CD8-positive, alpha-beta memory T cell (primary cell): ENCODE measurements at regions not wholly inside any gene's neighbourhood (a gene's known extent, or its start where the extent isn't known, plus 50 kb on each side); places are given as distances from the start of the nearest gene placed in this dataset.
A peak's percentile ranks its signal among the peaks of the same experiment; 100 is the strongest.

Experiments used
- CTCF ChIA-PET: fragments of 350-600 bp; sonication (Branson Sonifier 250); formaldehyde crosslinking; loops from one replicate; lab custom pipeline; 2021; ENCODE audit warnings: antibody characterized with exemption; lab: Charles Lee
- POLR2A ChIA-PET: fragments of 350-600 bp; sonication (Branson Sonifier 250); formaldehyde crosslinking; loops from one replicate; lab custom pipeline; 2021; ENCODE audit warnings: antibody characterized with exemption; lab: Charles Lee
- DNase-seq, 5 donors: peaks; one replicate each; pipeline versions ENCODE4 v3.0.0 to v3.0.0-alpha.2; 2020 to 2022; ENCODE audit warnings: mixed read lengths in 1 of 5
- H3K27ac ChIP-seq: one replicate; pipeline ENCODE4 v1.7.0; 2013; ENCODE audit warnings: low read depth, mild to moderate bottlenecking, low read length, moderate library complexity
- H3K27me3 ChIP-seq: 2 replicates; pipeline ENCODE4 v1.7.0; 2013; ENCODE audit warnings: low read length, mild to moderate bottlenecking; ENCODE audit not compliant: insufficient read depth, poor library complexity, severe bottlenecking
- H3K36me3 ChIP-seq: 2 replicates; pipeline ENCODE4 v1.7.0; 2013; ENCODE audit warnings: mild to moderate bottlenecking, low read length, moderate library complexity; ENCODE audit not compliant: insufficient read depth
- H3K4me1 ChIP-seq: 2 replicates; pipeline ENCODE4 v1.7.0; 2013; ENCODE audit warnings: mild to moderate bottlenecking, low read length, moderate library complexity; ENCODE audit not compliant: insufficient read depth
- H3K4me3 ChIP-seq: 2 replicates; pipeline ENCODE4 v1.7.0; 2013; ENCODE audit warnings: mild to moderate bottlenecking, low read length
- H3K9me3 ChIP-seq: 2 replicates; pipeline ENCODE4 v1.7.0; 2013; ENCODE audit warnings: mild to moderate bottlenecking, low read length
- H3K27ac Mint-ChIP-seq, 8 donors: one replicate each; pipeline ENCODE4 v1.8.0; 2020 to 2021; ENCODE audit warnings: mixed read lengths in 8 of 8, mild to moderate bottlenecking in 6 of 8, inconsistent platforms in 3 of 8, moderate library complexity in 3 of 8
- H3K27me3 Mint-ChIP-seq, 2 donors: one replicate each; pipeline ENCODE4 v1.8.0; 2020 to 2021; ENCODE audit warnings: mixed read lengths in 2 of 2, mild to moderate bottlenecking in 1 of 2, moderate library complexity in 1 of 2
- H3K36me3 Mint-ChIP-seq, 3 donors: one replicate each; pipeline ENCODE4 v1.8.0; 2020 to 2021; ENCODE audit warnings: mixed read lengths in 3 of 3, inconsistent platforms in 1 of 3, mild to moderate bottlenecking in 1 of 3
- H3K4me1 Mint-ChIP-seq, 3 donors: one replicate each; pipeline ENCODE4 v1.8.0; 2020 to 2021; ENCODE audit warnings: mixed read lengths in 3 of 3, inconsistent platforms in 1 of 3, mild to moderate bottlenecking in 1 of 3
- H3K4me3 Mint-ChIP-seq, 7 donors: one replicate each; pipeline ENCODE4 v1.8.0; 2020 to 2021; ENCODE audit warnings: mixed read lengths in 7 of 7, mild to moderate bottlenecking in 6 of 7, moderate library complexity in 4 of 7, inconsistent platforms in 2 of 7
- H3K9me3 Mint-ChIP-seq, 5 donors: one replicate each; pipeline ENCODE4 v1.8.0; 2020 to 2022; ENCODE audit warnings: mixed read lengths in 5 of 5, mild to moderate bottlenecking in 3 of 5, moderate library complexity in 2 of 5, inconsistent platforms in 1 of 5

- Histone ChIP-seq H3K36me3 (no peaks in the 10 kb centered on the region), H3K4me1 (peaks cover 7% of the 10 kb centered on the region), H3K4me3 (no peak overlapping the region), H3K27me3 (no peaks in the 10 kb centered on the region), H3K9me3 (no peaks in the 10 kb centered on the region), H3K27ac (no peak overlapping the region)
- H3K4me3 Mint-ChIP-seq = no peak overlapping the region
- DNase-seq = no peak
- ChIA-PET CTCF (no interaction called here), POLR2A (no interaction called here)
- H3K27ac Mint-ChIP-seq = no peak overlapping the region
- H3K4me1 Mint-ChIP-seq = peaks cover 10 to 16% (median 13%) of the 10 kb centered on the region in 3 donors
- H3K27me3 Mint-ChIP-seq = peaks cover 8 to 20% of the 10 kb centered on the region in 2 donors
- H3K36me3 Mint-ChIP-seq = no peaks in the 10 kb centered on the region
- no peaks in the 10 kb centered on the region for H3K9me3 Mint-ChIP-seq
These were observed 226.7 kb downstream of the VRK1 start for GRCh38 chr14:97023871-97024270.

- H3K27me3 Mint-ChIP-seq = peaks cover 8 to 22% of the 10 kb centered on the region in 2 donors
- H3K9me3 ChIP-seq = no peaks in the 10 kb centered on the region
- no peaks in the 10 kb centered on the region for H3K36me3 ChIP-seq
- no peaks in the 10 kb centered on the region for H3K27me3 ChIP-seq
- H3K4me1 ChIP-seq = peaks cover 7% of the 10 kb centered on the region
- H3K36me3 Mint-ChIP-seq = no peaks in the 10 kb centered on the region
- no peaks in the 10 kb centered on the region for H3K9me3 Mint-ChIP-seq
- no peak overlapping the region for H3K27ac ChIP-seq
- DNase-seq = no peak
- POLR2A ChIA-PET = no interaction called here
- H3K4me3 ChIP-seq = no peak overlapping the region
- CTCF ChIA-PET = no interaction called here
- H3K4me3 Mint-ChIP-seq = no peak overlapping the region
- H3K4me1 Mint-ChIP-seq = peaks cover 10 to 16% (median 13%) of the 10 kb centered on the region in 3 donors
- H3K27ac Mint-ChIP-seq = no peak overlapping the region
These were observed 227.1 kb downstream of the VRK1 start for GRCh38 chr14:97024300-97024699.

- POLR2A ChIA-PET = no interaction called here
- no peak overlapping the region for H3K4me3 Mint-ChIP-seq
- H3K4me3 ChIP-seq = no peak overlapping the region
These were observed 228.5 kb downstream of the VRK1 start for GRCh38 chr14:97025722-97026121.

GRCh38 chr14:97027256-97027999 lies 230.2 kb downstream of the VRK1 start:
- Histone ChIP-seq H3K4me1 (no peaks in the 10 kb centered on the region), H3K36me3 (no peaks in the 10 kb centered on the region), H3K27ac (no peak overlapping the region), H3K9me3 (no peaks in the 10 kb centered on the region), H3K4me3 (no peak overlapping the region), H3K27me3 (peaks cover 12% of the 10 kb centered on the region)
- H3K27ac Mint-ChIP-seq = peak overlapping the region in 1 of 8 donors; percentile 34
- H3K9me3 Mint-ChIP-seq = peaks cover 0 to 5% (median 4%) of the 10 kb centered on the region in 5 donors
- H3K27me3 Mint-ChIP-seq = peaks cover 14 to 53% of the 10 kb centered on the region in 2 donors
- CTCF ChIA-PET = no interaction called here
- peaks cover 3 to 7% (median 6%) of the 10 kb centered on the region in 3 donors for H3K4me1 Mint-ChIP-seq
- POLR2A ChIA-PET = no interaction called here
- peaks cover 0 to 12% (median 0%) of the 10 kb centered on the region in 3 donors for H3K36me3 Mint-ChIP-seq
- no peak overlapping the region for H3K4me3 Mint-ChIP-seq
- no peak for DNase-seq

More at GRCh38 chr14:97025722-97026121, 228.5 kb downstream of the VRK1 start:
- CTCF ChIA-PET = no interaction called here
- no peaks in the 10 kb centered on the region for H3K9me3 Mint-ChIP-seq
- Histone ChIP-seq H3K4me1 (peaks cover 6% of the 10 kb centered on the region), H3K27me3 (peaks cover 1% of the 10 kb centered on the region), H3K9me3 (no peaks in the 10 kb centered on the region), H3K36me3 (no peaks in the 10 kb centered on the region), H3K27ac (no peak overlapping the region)
- H3K27ac Mint-ChIP-seq = no peak overlapping the region
- peaks cover 8 to 36% of the 10 kb centered on the region in 2 donors for H3K27me3 Mint-ChIP-seq
- DNase-seq = no peak
- H3K36me3 Mint-ChIP-seq = peaks cover 0 to 8% (median 0%) of the 10 kb centered on the region in 3 donors
- peaks cover 10 to 15% (median 12%) of the 10 kb centered on the region in 3 donors for H3K4me1 Mint-ChIP-seq

- DNase-seq = no peak
- no peak overlapping the region for H3K27ac Mint-ChIP-seq
- Histone ChIP-seq H3K4me3 (no peak overlapping the region), H3K27me3 (peaks cover 13% of the 10 kb centered on the region), H3K36me3 (no peaks in the 10 kb centered on the region), H3K9me3 (no peaks in the 10 kb centered on the region), H3K27ac (no peak overlapping the region), H3K4me1 (no peaks in the 10 kb centered on the region)
- H3K27me3 Mint-ChIP-seq = peaks cover 21 to 57% of the 10 kb centered on the region in 2 donors
- ChIA-PET CTCF (no interaction called here), POLR2A (no interaction called here)
- H3K4me1 Mint-ChIP-seq = peaks cover 8 to 10% (median 9%) of the 10 kb centered on the region in 3 donors
- peaks cover 0 to 5% (median 4%) of the 10 kb centered on the region in 5 donors for H3K9me3 Mint-ChIP-seq
- peaks cover 0 to 12% (median 0%) of the 10 kb centered on the region in 3 donors for H3K36me3 Mint-ChIP-seq
- H3K4me3 Mint-ChIP-seq = no peak overlapping the region
These were observed 231.2 kb downstream of the VRK1 start for GRCh38 chr14:97028382-97028781.

- peaks cover 13% of the 10 kb centered on the region for H3K27me3 ChIP-seq
- no peak overlapping the region for H3K4me3 ChIP-seq
- H3K27me3 Mint-ChIP-seq = peaks cover 29 to 61% of the 10 kb centered on the region in 2 donors
- no peaks in the 10 kb centered on the region for H3K36me3 ChIP-seq
- H3K4me3 Mint-ChIP-seq = no peak overlapping the region
- peaks cover 8 to 15% (median 9%) of the 10 kb centered on the region in 3 donors for H3K4me1 Mint-ChIP-seq
- H3K9me3 ChIP-seq = no peaks in the 10 kb centered on the region
- DNase-seq = no peak
- peaks cover 0 to 5% (median 4%) of the 10 kb centered on the region in 5 donors for H3K9me3 Mint-ChIP-seq
- CTCF ChIA-PET = no interaction called here
- POLR2A ChIA-PET = no interaction called here
- peak overlapping the region in 1 of 8 donors; percentile 12 for H3K27ac Mint-ChIP-seq
- H3K36me3 Mint-ChIP-seq = peaks cover 0 to 12% (median under 1%) of the 10 kb centered on the region in 3 donors
- no peaks in the 10 kb centered on the region for H3K4me1 ChIP-seq
- no peak overlapping the region for H3K27ac ChIP-seq
These were observed 232.6 kb downstream of the VRK1 start for GRCh38 chr14:97029800-97030199.

GRCh38 chr14:97031530-97031929 lies 234.3 kb downstream of the VRK1 start:
- Mint-ChIP-seq H3K27ac (no peak overlapping the region), H3K9me3 (peaks cover 0 to 5% (median 4%) of the 10 kb centered on the region in 5 donors), H3K36me3 (peaks cover 0 to 12% (median 2%) of the 10 kb centered on the region in 3 donors), H3K4me1 (peaks cover 8 to 15% (median 9%) of the 10 kb centered on the region in 3 donors), H3K27me3 (peaks cover 31 to 69% of the 10 kb centered on the region in 2 donors), H3K4me3 (peak overlapping the region in 1 of 7 donors; percentile 7)
- CTCF ChIA-PET = no interaction called here
- Histone ChIP-seq H3K27ac (no peak overlapping the region), H3K4me1 (no peaks in the 10 kb centered on the region), H3K27me3 (peaks cover 13% of the 10 kb centered on the region), H3K9me3 (no peaks in the 10 kb centered on the region), H3K36me3 (no peaks in the 10 kb centered on the region), H3K4me3 (no peak overlapping the region)
- POLR2A ChIA-PET = no interaction called here
- no peak for DNase-seq

- H3K36me3 Mint-ChIP-seq = peaks cover 0 to 17% (median 2%) of the 10 kb centered on the region in 3 donors
- Histone ChIP-seq H3K27me3 (peaks cover 13% of the 10 kb centered on the region), H3K27ac (no peak overlapping the region), H3K4me1 (no peaks in the 10 kb centered on the region), H3K4me3 (no peak overlapping the region), H3K36me3 (no peaks in the 10 kb centered on the region), H3K9me3 (no peaks in the 10 kb centered on the region)
- no peak overlapping the region for H3K27ac Mint-ChIP-seq
- peak overlapping the region in 5 of 7 donors; percentile 29 to 59 (median 53) for H3K4me3 Mint-ChIP-seq
- CTCF ChIA-PET = interaction anchor here (0.9 kb wide), 1 partner anchor 21 kb away, joined by 3 read pairs; no protein-coding TSS in a partner anchor
- H3K27me3 Mint-ChIP-seq = peaks cover 33 to 78% of the 10 kb centered on the region in 2 donors
- no peak for DNase-seq
- H3K9me3 Mint-ChIP-seq = peaks cover 0 to 7% (median 5%) of the 10 kb centered on the region in 5 donors
- POLR2A ChIA-PET = no interaction called here
- H3K4me1 Mint-ChIP-seq = peaks cover 4 to 12% (median 8%) of the 10 kb centered on the region in 3 donors
These were observed 236.4 kb downstream of the VRK1 start for GRCh38 chr14:97033556-97034081.
